GM21737 (cell line): ENCODE measurements at regions not wholly inside any gene's neighbourhood (a gene's known extent, or its start where the extent isn't known, plus 50 kb on each side); places are given as distances from the start of the nearest gene placed in this dataset.
"Not testable (repeated sequence)": the region's sequence is repeated elsewhere in the genome, so short reads cannot be mapped to it uniquely, and the experiment has no call there.

Experiments
- ATAC-seq: cut with Tn5 transposase; IDR thresholded peaks from one replicate; pipeline ENCODE4 v1.9.1; 2021; ENCODE audit warnings: mild to moderate bottlenecking, moderate library complexity; ENCODE audit not compliant: unreplicated experiment

- ATAC-seq = no peak
Observed at GRCh38 chr15:81901319-81901718, 144.5 kb downstream of the MEX3B start.

GRCh38 chr15:81899730-81900129 lies 146.1 kb downstream of the MEX3B start:
- ATAC-seq = no peak

GRCh38 chr15:81899024-81899423 lies 146.8 kb downstream of the MEX3B start:
- no peak for ATAC-seq

- ATAC-seq = no peak
Observed at GRCh38 chr15:81897057-81897677, 148.7 kb downstream of the MEX3B start.

GRCh38 chr15:81896356-81896755 lies 149.5 kb downstream of the MEX3B start:
- ATAC-seq = no peak

GRCh38 chr15:81895723-81896122 lies 150.1 kb downstream of the MEX3B start:
- no peak for ATAC-seq

GRCh38 chr15:81894061-81894460 lies 151.8 kb downstream of the MEX3B start:
- ATAC-seq = no peak

GRCh38 chr15:81893182-81893835 lies 152.5 kb downstream of the MEX3B start:
- ATAC-seq = no peak

GRCh38 chr15:81890496-81890895 lies 155.3 kb downstream of the MEX3B start:
- no peak for ATAC-seq

GRCh38 chr15:81889485-81889881 lies 156.3 kb downstream of the MEX3B start:
- no peak for ATAC-seq

GRCh38 chr15:81888748-81889484 lies 156.9 kb downstream of the MEX3B start:
- ATAC-seq = no peak

- no peak for ATAC-seq
Observed at GRCh38 chr15:81887912-81888311, 157.9 kb downstream of the MEX3B start.

- ATAC-seq = not testable (repeated sequence)
Observed at GRCh38 chr15:81887188-81887587, 158.6 kb downstream of the MEX3B start.

GRCh38 chr15:81886591-81886990 lies 159.2 kb downstream of the MEX3B start:
- ATAC-seq = no peak

- ATAC-seq = no peak
Observed at GRCh38 chr15:81886080-81886479, 159.7 kb downstream of the MEX3B start.

GRCh38 chr15:81885135-81885534 lies 160.7 kb downstream of the MEX3B start:
- no peak for ATAC-seq

GRCh38 chr15:81882504-81882903 lies 163.3 kb downstream of the MEX3B start:
- no peak for ATAC-seq

- ATAC-seq = no peak
Observed at GRCh38 chr15:81880833-81881232, 165.0 kb downstream of the MEX3B start.

GRCh38 chr15:81880314-81880713 lies 165.5 kb downstream of the MEX3B start:
- no peak for ATAC-seq

- ATAC-seq = not testable (repeated sequence)
Observed at GRCh38 chr15:81875717-81876116, 170.1 kb downstream of the MEX3B start.

- ATAC-seq = not testable (repeated sequence)
Observed at GRCh38 chr15:81870746-81871106, 175.1 kb downstream of the MEX3B start.
